Endothelial cell of umbilical vein (primary cell): ENCODE measurements at regions not wholly inside any gene's neighbourhood (a gene's known extent, or its start where the extent isn't known, plus 50 kb on each side); places are given as distances from the start of the nearest gene placed in this dataset.

ENCODE experiments used
- BruUV-seq: library from RNA; stranded (reverse); fragments of 400-500 nt; replicated peaks from 2 replicates; lab custom pipeline; 2021; lab: Mats Ljungman, UMichigan
- CTCF ChIA-PET: fragments of 300-600, 350-600 bp; sonication (Branson Sonifier 250); formaldehyde crosslinking; loops from one replicate; lab custom pipeline; 2021; ENCODE audit warnings: antibody characterized with exemption, inconsistent platforms; lab: Charles Lee
- POLR2A ChIA-PET: fragments of 300-600, 350-600 bp; sonication (Branson Sonifier 250); formaldehyde crosslinking; loops from one replicate; lab custom pipeline; 2021; ENCODE audit warnings: antibody characterized with exemption, inconsistent platforms; lab: Charles Lee
- DNase-seq: peaks from one replicate; pipeline ENCODE4 v3.0.0-alpha.2; 2011; ENCODE audit warnings: low read depth, low spot score
- FAIRE-seq: peaks from 2 replicates; lab custom pipeline; 2011; peaks lifted over from hg19 to GRCh38; lab: Jason Lieb, UNC
- H2AFZ ChIP-seq: 2 replicates; pipeline ENCODE4 v1.6.0; 2012; ENCODE audit warnings: low read depth, low read length, control low read depth, inconsistent platforms
- H3K27ac ChIP-seq: 2 replicates; pipeline ENCODE4 v1.5.1; 2011; ENCODE audit warnings: low read depth, mild to moderate bottlenecking, control low read depth, low read length, moderate library complexity; ENCODE audit not compliant: insufficient read depth
- H3K27me3 ChIP-seq, 2 experiments: 2 replicates each; pipeline versions ENCODE4 v1.6.0 to v1.6.1; 2011; ENCODE audit warnings: low read length in 2 of 2, mixed read lengths in 1 of 2; ENCODE audit not compliant: control insufficient read depth in 2 of 2, insufficient read depth in 2 of 2
- H3K36me3 ChIP-seq, 2 experiments: 2 replicates in 1 of 2; 3 replicates in 1 of 2; pipeline ENCODE4 v1.5.1; 2011; ENCODE audit warnings: low read length in 2 of 2, mild to moderate bottlenecking in 1 of 2, moderate library complexity in 1 of 2; ENCODE audit not compliant: control insufficient read depth in 2 of 2, insufficient read depth in 2 of 2; ENCODE audit errors: extremely low read depth in 1 of 2
- H3K4me1 ChIP-seq: 3 replicates; pipeline ENCODE4 v1.5.1; 2011; ENCODE audit warnings: mild to moderate bottlenecking, low read length; ENCODE audit not compliant: control insufficient read depth, insufficient read depth; ENCODE audit errors: extremely low read depth
- H3K4me2 ChIP-seq: 2 replicates; pipeline ENCODE4 v1.6.1; 2011; ENCODE audit warnings: low read length, control low read depth, mixed read lengths; ENCODE audit not compliant: insufficient read depth
- H3K4me3 ChIP-seq, 3 experiments: fragments of 200-600 bp in 1 of 3; sonication (generic), shearing (Covaris generic) in 1 of 3; replicated peaks in 1 of 3; 2 replicates each; pipeline ENCODE4 v1.5.1; 2011 to 2016; ENCODE audit warnings: control low read depth in 3 of 3, low read length in 3 of 3, mild to moderate bottlenecking in 2 of 3, inconsistent platforms in 1 of 3, low read depth in 1 of 3, moderate library complexity in 1 of 3; ENCODE audit not compliant: insufficient read depth in 1 of 3
- H3K79me2 ChIP-seq: 2 replicates; pipeline ENCODE4 v1.6.0; 2012; ENCODE audit warnings: low read length, inconsistent platforms; ENCODE audit not compliant: control insufficient read depth, insufficient read depth
- H3K9ac ChIP-seq: replicated peaks from 2 replicates; pipeline ENCODE3; 2011; ENCODE audit warnings: low read length, control low read depth; ENCODE audit not compliant: insufficient read depth; ENCODE audit errors: extremely low read depth
- H3K9me1 ChIP-seq: replicated peaks from 3 replicates; pipeline ENCODE4 v1.6.0; 2011; ENCODE audit warnings: mild to moderate bottlenecking, low read length; ENCODE audit not compliant: control insufficient read depth, insufficient read depth; ENCODE audit errors: extremely low read depth
- H3K9me3 ChIP-seq: replicated peaks from 2 replicates; pipeline ENCODE4 v1.5.1; 2012; ENCODE audit warnings: low read length, inconsistent platforms; ENCODE audit not compliant: control insufficient read depth, insufficient read depth
- H4K20me1 ChIP-seq: replicated peaks from 2 replicates; pipeline ENCODE3; 2011; ENCODE audit warnings: mild to moderate bottlenecking, low read length; ENCODE audit not compliant: control insufficient read depth, insufficient read depth; ENCODE audit errors: extremely low read depth
- CTCF ChIP-seq, 2 donors: IDR thresholded peaks; 1 replicate in 1 of 2; 2 replicates in 1 of 2; pipeline ENCODE4 v1.5.1; 2011; ENCODE audit warnings: low read length in 2 of 2, mild to moderate bottlenecking in 2 of 2, moderate library complexity in 2 of 2, control low read depth in 1 of 2, inconsistent platforms in 1 of 2, low read depth in 1 of 2; ENCODE audit not compliant: insufficient read depth in 1 of 2; ENCODE audit errors: extremely low read depth in 1 of 2
- FOS ChIP-seq: IDR thresholded peaks from 2 replicates; pipeline ENCODE4 v1.6.1; 2011; ENCODE audit warnings: mild to moderate bottlenecking, low read length, moderate library complexity, borderline replicate concordance; ENCODE audit not compliant: insufficient read depth
- GATA2 ChIP-seq: IDR thresholded peaks from 2 replicates; pipeline ENCODE4 v1.7.0; 2011; ENCODE audit warnings: low read depth, mild to moderate bottlenecking, moderate library complexity, mixed read lengths, low read length; ENCODE audit not compliant: insufficient read length, insufficient read depth
- JUN ChIP-seq: IDR thresholded peaks from 2 replicates; pipeline ENCODE4 v1.6.1; 2011; ENCODE audit warnings: borderline replicate concordance, low read depth; ENCODE audit not compliant: insufficient read length, insufficient read depth
- MAX ChIP-seq: IDR thresholded peaks from 2 replicates; pipeline ENCODE4 v1.6.1; 2011; ENCODE audit not compliant: insufficient read depth, insufficient read length
- MYC ChIP-seq: IDR thresholded peaks from one replicate; pipeline ENCODE4 v1.6.1; 2011; ENCODE audit warnings: mild to moderate bottlenecking, low read depth, low read length
- POLR2A ChIP-seq: IDR thresholded peaks from 2 replicates; pipeline ENCODE4 v1.6.1; 2012; ENCODE audit warnings: low read depth, mild to moderate bottlenecking, control low read depth, low read length
- POLR2AphosphoS5 ChIP-seq: IDR thresholded peaks from 2 replicates; pipeline ENCODE4 v1.6.1; 2012; ENCODE audit warnings: low read depth, mild to moderate bottlenecking, control low read depth, low read length, moderate library complexity; ENCODE audit not compliant: insufficient read depth
- dilution Hi-C: fragments of 300-500 bp; cut with MboI; formaldehyde crosslinking; loops from one replicate; pipeline ENCODE4 v1.15.0; 2019; ENCODE audit warnings: low sequenced_read_pairs; ENCODE audit not compliant: extremely low pct_ligation_motif_present
- intact Hi-C: fragments of 100-400 bp; cut with micrococcal nuclease; formaldehyde crosslinking; loops from one replicate; pipeline ENCODE4 v1.10.0; 2022

GRCh38 chr6:48474830-48475229 lies 363.8 kb upstream of the PTCHD4 start:
- H3K27ac ChIP-seq = no peak overlapping the region
- FAIRE-seq (no peak), DNase-seq (no peak)
- no peaks in the 10 kb centered on the region for H3K9me3 ChIP-seq
- no peaks in the 10 kb centered on the region for H4K20me1 ChIP-seq
- H3K9me1 ChIP-seq = no peaks in the 10 kb centered on the region
- H2AFZ ChIP-seq = no peak overlapping the region
- intact Hi-C loops = no loop called here
- no peak overlapping the region for H3K4me2 ChIP-seq
- TF ChIP-seq GATA2 = no peak
- no peak for TF ChIP-seq MYC
- TF ChIP-seq JUN = no peak
- no peak for TF ChIP-seq FOS
- TF ChIP-seq POLR2A = no peak
- no peak for TF ChIP-seq MAX
- TF ChIP-seq CTCF (IDR thresholded peaks at IDR 0.05; ENCODE audit: extremely low read depth in 1 of 2, insufficient read depth in 1 of 2, low read depth in 1 of 2, low read length in 2 of 2) = no peak
- TF ChIP-seq POLR2AphosphoS5 = no peak
- BruUV-seq = no TSS peak
- no peak overlapping the region for H3K4me3 ChIP-seq
- ChIA-PET POLR2A (no interaction called here), CTCF (interaction anchor here (3.1 to 3.7 kb wide), 2 partner anchors 387 to 686 kb away, joined by 44 to 99 read pairs; no protein-coding TSS in a partner anchor)
- no peaks in the 10 kb centered on the region for H3K79me2 ChIP-seq
- H3K36me3 ChIP-seq = no peaks in the 10 kb centered on the region
- dilution Hi-C loops = no loop called here
- H3K4me1 ChIP-seq = no peaks in the 10 kb centered on the region
- H3K27me3 ChIP-seq = no peaks in the 10 kb centered on the region
- H3K9ac ChIP-seq = no peak overlapping the region
